ENCODE measurements at regions not wholly inside any gene's neighbourhood (a gene's known extent, or its start where the extent isn't known, plus 50 kb on each side); places are given as distances from the start of the nearest gene placed in this dataset.
"Not testable (repeated sequence)": the region's sequence is repeated elsewhere in the genome, so short reads cannot be mapped to it uniquely, and the experiment has no call there.

DNA sequence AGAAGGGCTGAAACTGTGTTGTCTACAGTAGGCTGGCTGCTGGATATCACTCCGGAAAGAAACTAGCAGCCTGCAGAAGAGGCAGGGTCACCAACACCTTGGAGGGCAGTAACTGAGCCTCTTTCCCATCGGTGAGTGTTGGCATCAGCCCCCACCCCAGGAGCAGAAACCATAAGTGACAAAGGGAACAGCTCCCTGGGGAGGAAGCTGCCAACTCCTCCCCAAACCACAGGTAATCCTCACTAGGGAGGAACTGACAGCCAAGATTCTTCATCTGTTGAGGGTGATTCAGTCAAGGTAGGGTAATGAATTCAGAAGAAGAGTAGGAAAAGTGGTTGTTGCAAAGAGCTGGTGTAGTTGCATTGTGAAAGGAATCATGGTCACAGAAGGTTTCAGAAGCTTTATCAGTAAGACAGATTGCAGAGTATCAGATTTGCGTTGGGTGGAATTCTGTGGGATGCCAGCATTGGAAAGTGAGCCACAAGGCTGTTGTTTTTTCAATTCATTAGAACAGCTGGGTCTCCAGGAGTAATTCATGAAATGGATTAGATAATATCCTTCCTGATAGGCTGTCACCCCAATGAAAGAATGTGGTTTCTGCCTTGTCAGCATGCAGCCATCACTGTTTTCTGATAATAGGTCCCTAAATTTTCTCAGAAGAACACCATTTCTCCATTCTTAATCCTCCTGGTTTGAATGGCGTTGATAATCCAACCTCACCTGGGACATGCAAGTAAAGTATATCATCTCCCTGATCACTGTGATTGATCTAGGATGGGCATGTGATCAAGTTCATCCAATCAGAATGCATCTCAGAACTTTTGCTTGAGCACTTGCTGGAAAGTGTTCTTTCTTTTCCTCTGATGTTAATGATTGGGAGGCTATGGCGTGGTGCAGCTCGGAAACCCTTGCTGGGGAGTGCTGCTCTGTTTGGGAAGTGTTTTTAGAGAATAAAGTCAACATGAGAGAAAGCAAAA is 75.0 kb upstream of the CTBP2 start:
- DNase-seq (ENCODE audit: low read depth) = no peak
- H3K4me3 ChIP-seq (ENCODE audit: low read length) = no peak overlapping the region

GRCh38 chr10:125234576-125234975 is 74.2 kb upstream of the CTBP2 start:
- not testable (repeated sequence) for DNase-seq (ENCODE audit: low read depth); H3K4me3 ChIP-seq (ENCODE audit: low read length)

More for the DNA sequence above, 75.0 kb upstream of the CTBP2 start:
- no peak for TF ChIP-seq CTCF (conservative IDR thresholded peaks at IDR 0.05; ENCODE audit: low read depth, low read length)

DNA sequence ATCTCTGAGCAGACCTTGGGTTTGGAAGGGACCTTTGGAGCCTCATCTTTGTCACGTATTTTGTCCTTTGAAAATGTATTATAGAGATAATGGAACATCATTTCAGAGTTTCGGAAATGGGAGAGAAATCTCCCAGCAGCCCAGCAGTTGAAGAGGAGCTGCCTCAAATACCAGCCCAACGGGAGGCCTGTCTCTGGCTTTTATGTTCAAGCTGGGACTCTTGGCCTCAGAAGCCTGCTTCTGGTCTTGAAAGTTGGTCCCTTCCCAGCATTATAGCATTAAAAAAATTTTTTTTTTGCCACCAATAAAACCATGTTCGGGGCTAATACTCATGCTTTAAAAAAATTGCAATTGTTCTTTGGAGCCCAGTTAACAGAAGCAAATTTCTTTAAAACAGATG is 73.4 kb upstream of the CTBP2 start:
- no peak for TF ChIP-seq CTCF (conservative IDR thresholded peaks at IDR 0.05; ENCODE audit: low read depth, low read length)
- no peak overlapping the region for H3K4me3 ChIP-seq (ENCODE audit: low read length)
- no peak for DNase-seq (ENCODE audit: low read depth)

- no peak for DNase-seq (ENCODE audit: low read depth)
- no peak overlapping the region for H3K4me3 ChIP-seq (ENCODE audit: low read length)
- TF ChIP-seq CTCF (conservative IDR thresholded peaks at IDR 0.05; ENCODE audit: low read depth, low read length) = no peak
Measured at GRCh38 chr10:125232841-125233240, 72.5 kb upstream of the CTBP2 start.

DNA sequence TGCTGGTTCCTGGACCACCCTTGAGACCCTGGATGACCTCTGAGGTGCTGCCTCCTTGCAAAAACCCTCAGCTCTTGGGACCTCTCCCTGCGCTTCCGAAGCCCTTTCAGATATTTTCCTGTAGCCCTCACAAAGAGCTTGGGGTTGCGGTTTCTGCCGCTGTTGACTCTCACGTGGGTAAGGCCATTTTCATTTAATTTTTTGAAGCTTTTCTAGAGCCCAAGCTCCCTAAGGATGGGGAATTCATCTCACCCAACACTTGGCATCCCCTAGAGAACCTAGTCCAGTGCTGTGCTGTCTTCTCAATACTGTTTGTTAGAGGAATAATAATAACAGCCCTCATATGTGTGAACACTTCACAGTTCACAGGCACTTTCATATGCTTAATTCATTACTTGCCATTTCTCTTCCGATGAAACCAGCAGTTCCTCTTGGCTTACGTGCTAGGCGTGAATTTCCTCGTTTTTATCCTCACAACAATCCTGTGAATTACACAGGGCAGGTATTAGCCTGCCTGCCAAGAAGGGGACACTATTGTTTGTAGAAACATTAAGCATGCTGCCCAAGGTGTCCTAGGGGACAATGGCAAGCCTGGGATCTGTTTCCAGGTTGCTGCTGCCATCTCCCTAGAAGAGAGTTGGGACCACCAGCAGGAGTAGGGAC is 71.6 kb upstream of the CTBP2 start:
- TF ChIP-seq CTCF (conservative IDR thresholded peaks at IDR 0.05; ENCODE audit: low read depth, low read length) = no peak
- DNase-seq (ENCODE audit: low read depth) = no peak
- no peak overlapping the region for H3K4me3 ChIP-seq (ENCODE audit: low read length)

GRCh38 chr10:125231116-125231812 is 70.9 kb upstream of the CTBP2 start:
- no peak overlapping the region for H3K4me3 ChIP-seq (ENCODE audit: low read length)
- peak; percentile 91 for DNase-seq (ENCODE audit: low read depth)
- peak; percentile 14 for TF ChIP-seq CTCF (conservative IDR thresholded peaks at IDR 0.05; ENCODE audit: low read depth, low read length)

DNA sequence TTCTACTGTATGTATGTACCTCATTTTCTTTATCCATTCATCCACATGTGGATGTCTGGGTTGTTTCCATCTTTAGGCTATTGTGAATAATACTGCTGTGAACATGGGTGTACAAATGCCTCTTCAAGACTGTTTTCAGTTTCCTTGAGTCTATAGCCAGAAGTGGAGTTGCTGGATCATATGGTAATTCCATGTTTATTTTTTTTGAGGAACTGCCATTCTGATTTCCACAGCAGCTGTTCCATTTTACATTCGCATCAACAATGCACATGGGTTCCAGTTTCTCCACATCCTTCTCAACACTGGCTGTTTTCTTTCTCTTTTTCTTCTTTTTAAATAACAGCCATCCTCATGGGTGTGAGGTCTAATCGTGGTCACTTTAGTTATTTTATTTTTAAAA is 69.9 kb upstream of the CTBP2 start:
- TF ChIP-seq CTCF (conservative IDR thresholded peaks at IDR 0.05; ENCODE audit: low read depth, low read length) = no peak
- no peak overlapping the region for H3K4me3 ChIP-seq (ENCODE audit: low read length)
- no peak for DNase-seq (ENCODE audit: low read depth)

GRCh38 chr10:125228245-125228940 is 68.0 kb upstream of the CTBP2 start:
- H3K4me3 ChIP-seq (ENCODE audit: low read length) = not testable (repeated sequence)

More at GRCh38 chr10:125228245-125228940, 68.0 kb upstream of the CTBP2 start:
- DNase-seq (ENCODE audit: low read depth) = not testable (repeated sequence)
